OCI-LY3 (cell line): ENCODE measurements at regions not wholly inside any gene's neighbourhood (a gene's known extent, or its start where the extent isn't known, plus 50 kb on each side); places are given as distances from the start of the nearest gene placed in this dataset.

Source experiments
- H2AFZ ChIP-seq: fragments of 200-600, 300-600 bp; shearing (Covaris generic); 2 replicates; pipeline ENCODE4 v1.6.0; 2014; ENCODE audit warnings: antibody characterized with exemption, low read depth, low read length
- H3K27ac ChIP-seq: fragments of 200-600, 300-600 bp; sonication (generic); 2 replicates; pipeline ENCODE4 v1.5.1; 2014; ENCODE audit warnings: mild to moderate bottlenecking, low read length, moderate library complexity, mixed read lengths
- H3K27me3 ChIP-seq: fragments of 200-600, 300-600 bp; sonication (generic); 2 replicates; pipeline ENCODE4 v1.6.1; 2014; ENCODE audit warnings: low read depth, low read length, mixed read lengths
- H3K36me3 ChIP-seq: fragments of 200-600, 300-600 bp; sonication (generic); replicated peaks from 2 replicates; pipeline ENCODE3; 2014; ENCODE audit warnings: low read depth, low read length, mixed read lengths
- H3K4me1 ChIP-seq: fragments of 300-600, 200-600 bp; sonication (generic); 2 replicates; pipeline ENCODE4 v1.6.1; 2014; ENCODE audit warnings: low read length, mixed read lengths
- H3K4me2 ChIP-seq: fragments of 200-600, 300-600 bp; sonication (generic); 2 replicates; pipeline ENCODE4 v1.6.1; 2014; ENCODE audit warnings: low read length, mixed read lengths
- H3K4me3 ChIP-seq: fragments of 300-600, 200-600 bp; sonication (generic); 2 replicates; pipeline ENCODE4 v1.5.1; 2014; ENCODE audit warnings: antibody characterized with exemption, mild to moderate bottlenecking, low read length, moderate library complexity
- H3K79me2 ChIP-seq: fragments of 300-600, 200-600 bp; shearing (Covaris generic); 2 replicates; pipeline ENCODE4 v1.6.1; 2014; ENCODE audit warnings: mild to moderate bottlenecking, low read length, mixed read lengths
- H3K9ac ChIP-seq: fragments of 300-600, 200-600 bp; shearing (Covaris generic); 2 replicates; pipeline ENCODE4 v1.6.0; 2014; ENCODE audit warnings: mild to moderate bottlenecking, low read length, moderate library complexity
- H3K9me3 ChIP-seq: fragments of 200-600, 300-600 bp; shearing (Covaris generic); 2 replicates; pipeline ENCODE4 v1.6.1; 2014; ENCODE audit warnings: low read length, mixed read lengths; ENCODE audit not compliant: insufficient read depth
- H4K20me1 ChIP-seq: fragments of 200-600, 300-600 bp; sonication (generic); 2 replicates; pipeline ENCODE4 v1.6.1; 2016; ENCODE audit warnings: low read length, mixed read lengths; ENCODE audit not compliant: insufficient read depth
- CTCF ChIP-seq: fragments of 200-600, 300-600 bp; sonication (generic); IDR thresholded peaks from 2 replicates; pipeline ENCODE4 v1.5.1; 2014; ENCODE audit warnings: antibody characterized with exemption, low read length, low read depth
- EZH2phosphoT487 ChIP-seq: fragments of 200-600 bp; shearing (Covaris generic); IDR thresholded peaks from 2 replicates; pipeline ENCODE4 v1.6.1; 2018; ENCODE audit warnings: antibody characterized with exemption, mixed run types, low read depth

- Histone ChIP-seq H3K36me3 (no peaks in the 10 kb centered on the region), H3K4me3 (no peak overlapping the region), H3K9me3 (no peaks in the 10 kb centered on the region), H3K27ac (no peak overlapping the region), H3K9ac (no peak overlapping the region), H4K20me1 (no peaks in the 10 kb centered on the region), H3K4me1 (no peaks in the 10 kb centered on the region), H3K79me2 (no peaks in the 10 kb centered on the region), H3K27me3 (0 out of 2 replicates have a peak, but pooled peaks cover 14% of the 10 kb centered on the region), H2AFZ (no peak overlapping the region), H3K4me2 (no peak overlapping the region)
- TF ChIP-seq EZH2phosphoT487 (no peak), CTCF (no peak)
Observed at GRCh38 chr6:166822609-166823008, 133.7 kb downstream of the RNASET2 start.

- Histone ChIP-seq H4K20me1 (no peaks in the 10 kb centered on the region), H3K36me3 (no peaks in the 10 kb centered on the region), H3K27ac (no peak overlapping the region), H3K27me3 (0 out of 2 replicates have a peak, but pooled peaks cover 3% of the 10 kb centered on the region), H3K79me2 (no peaks in the 10 kb centered on the region), H3K4me1 (no peaks in the 10 kb centered on the region), H2AFZ (no peak overlapping the region), H3K4me3 (no peak overlapping the region), H3K9ac (no peak overlapping the region), H3K4me2 (no peak overlapping the region), H3K9me3 (no peaks in the 10 kb centered on the region)
- TF ChIP-seq CTCF = no peak
Observed at GRCh38 chr6:166820483-166820882, 135.9 kb downstream of the RNASET2 start.

GRCh38 chr6:166820070-166820469 is 136.3 kb downstream of the RNASET2 start:
- no peak overlapping the region for H3K9ac ChIP-seq
- 0 out of 2 replicates have a peak, but pooled peaks cover 3% of the 10 kb centered on the region for H3K27me3 ChIP-seq
- H2AFZ ChIP-seq = no peak overlapping the region
- no peaks in the 10 kb centered on the region for H3K4me1 ChIP-seq
- no peaks in the 10 kb centered on the region for H3K36me3 ChIP-seq
- TF ChIP-seq EZH2phosphoT487 (no peak), CTCF (no peak)
- H3K4me3 ChIP-seq = no peak overlapping the region
- no peak overlapping the region for H3K4me2 ChIP-seq
- no peak overlapping the region for H3K27ac ChIP-seq
- no peaks in the 10 kb centered on the region for H3K79me2 ChIP-seq
- no peaks in the 10 kb centered on the region for H3K9me3 ChIP-seq
- H4K20me1 ChIP-seq = no peaks in the 10 kb centered on the region

GRCh38 chr6:166815629-166816028 is 140.7 kb downstream of the RNASET2 start:
- Histone ChIP-seq H3K4me2 (no peak overlapping the region), H3K9me3 (no peaks in the 10 kb centered on the region), H3K36me3 (no peaks in the 10 kb centered on the region), H4K20me1 (no peaks in the 10 kb centered on the region), H3K27me3 (0 out of 2 replicates have a peak, but pooled peaks cover 3% of the 10 kb centered on the region), H3K4me3 (no peak overlapping the region), H2AFZ (no peak overlapping the region), H3K27ac (no peak overlapping the region), H3K4me1 (no peaks in the 10 kb centered on the region), H3K9ac (no peak overlapping the region), H3K79me2 (no peaks in the 10 kb centered on the region)
- TF ChIP-seq EZH2phosphoT487 (no peak), CTCF (no peak)
